GM23248 (cell line): ENCODE measurements at regions not wholly inside any gene's neighbourhood (a gene's known extent, or its start where the extent isn't known, plus 50 kb on each side); places are given as distances from the start of the nearest gene placed in this dataset.

Experiments
- DNase-seq: peaks from one replicate; pipeline ENCODE4 v3.0.0-alpha.2; 2015
- H2AFZ ChIP-seq: fragments of 200-600 bp; sonication (generic); 2 replicates; pipeline ENCODE4 v1.6.1; 2016; ENCODE audit warnings: antibody characterized with exemption
- H3F3A ChIP-seq: fragments of 200-600 bp; sonication (generic); 2 replicates; pipeline ENCODE4 v1.6.1; 2016; ENCODE audit warnings: mild to moderate bottlenecking, antibody characterized with exemption, mixed run types; ENCODE audit not compliant: insufficient read depth
- H3K27ac ChIP-seq: fragments of 200-600 bp; sonication (generic); 2 replicates; pipeline ENCODE4 v1.5.1; 2016; ENCODE audit warnings: mild to moderate bottlenecking
- H3K27me3 ChIP-seq: fragments of 200-600 bp; sonication (generic); replicated peaks from 2 replicates; pipeline ENCODE4 v1.6.1; 2016; ENCODE audit warnings: mild to moderate bottlenecking; ENCODE audit not compliant: insufficient read depth
- H3K36me3 ChIP-seq: fragments of 200-600 bp; sonication (generic); 2 replicates; pipeline ENCODE4 v1.6.1; 2016; ENCODE audit warnings: low read depth, mild to moderate bottlenecking
- H3K4me1 ChIP-seq: fragments of 200-600 bp; sonication (generic); 2 replicates; pipeline ENCODE4 v1.6.1; 2016; ENCODE audit warnings: mild to moderate bottlenecking; ENCODE audit not compliant: insufficient read depth
- H3K4me2 ChIP-seq: fragments of 200-600 bp; sonication (generic); one replicate; pipeline ENCODE4 v1.6.1; 2016; ENCODE audit warnings: mild to moderate bottlenecking; ENCODE audit not compliant: unreplicated experiment
- H3K4me3 ChIP-seq: fragments of 200-600 bp; sonication (generic); 2 replicates; pipeline ENCODE4 v1.5.1; 2016; ENCODE audit warnings: mild to moderate bottlenecking
- H3K79me2 ChIP-seq: fragments of 200-600 bp; sonication (generic); 2 replicates; pipeline ENCODE4 v1.6.1; 2016; ENCODE audit warnings: mild to moderate bottlenecking; ENCODE audit not compliant: insufficient read depth
- H3K9ac ChIP-seq: fragments of 200-600 bp; sonication (generic); 2 replicates; pipeline ENCODE4 v1.6.1; 2016; ENCODE audit warnings: mild to moderate bottlenecking
- H3K9me2 ChIP-seq: fragments of 200-600 bp; sonication (generic); 2 replicates; pipeline ENCODE4 v1.6.1; 2016; ENCODE audit warnings: mixed run types, mild to moderate bottlenecking, moderate library complexity; ENCODE audit not compliant: insufficient read depth
- H3K9me3 ChIP-seq: fragments of 200-600 bp; sonication (generic); one replicate; pipeline ENCODE4 v1.6.1; 2017; ENCODE audit warnings: low read depth
- H4K20me1 ChIP-seq: fragments of 200-600 bp; sonication (generic); 2 replicates; pipeline ENCODE4 v1.6.0; 2016; ENCODE audit not compliant: insufficient read depth
- EZH2 ChIP-seq: fragments of 200-600 bp; sonication (generic); IDR thresholded peaks from 2 replicates; pipeline ENCODE4 v1.6.1; 2018; ENCODE audit warnings: antibody characterized with exemption, mild to moderate bottlenecking; ENCODE audit not compliant: insufficient read depth, poor library complexity, severe bottlenecking
- EZH2phosphoT487 ChIP-seq: fragments of 200-600 bp; sonication (generic); IDR thresholded peaks from 2 replicates; pipeline ENCODE4 v1.6.1; 2018; ENCODE audit warnings: antibody characterized with exemption, moderate library complexity, mild to moderate bottlenecking, low read depth; ENCODE audit not compliant: insufficient read depth
- WGBS, 2 experiments: methylation state at CpG; one replicate each; pipeline ENCODE4 v1.1.6; 2015 to 2017; ENCODE audit warnings: low lambda C conversion rate in 2 of 2, low coverage in 1 of 2; ENCODE audit errors: missing lambda C conversion rate in 2 of 2; 5-methylcytosine and 5-hydroxymethylcytosine counted together
- in situ Hi-C: fragments of 300-500 bp; cut with MboI; formaldehyde crosslinking; loops from 2 replicates; pipeline ENCODE4 v1.15.0; 2020

- WGBS, 2 experiments = 36 to 48% methylated on average over 4 of the region's 4 CpGs
- H3K9ac ChIP-seq = no peak overlapping the region
- no peaks in the 10 kb centered on the region for H3K27me3 ChIP-seq
- in situ Hi-C loops = no loop called here
- no peaks in the 10 kb centered on the region for H3K4me1 ChIP-seq
- DNase-seq = no peak
- no peaks in the 10 kb centered on the region for H3K79me2 ChIP-seq
- H3K27ac ChIP-seq = no peak overlapping the region
- H4K20me1 ChIP-seq = no peaks in the 10 kb centered on the region
- TF ChIP-seq EZH2 (no peak), EZH2phosphoT487 (no peak)
- H3K4me3 ChIP-seq = no peak overlapping the region
- H3K9me3 ChIP-seq = no peaks in the 10 kb centered on the region
- no peaks in the 10 kb centered on the region for H3K9me2 ChIP-seq
- H3K4me2 ChIP-seq = no peak overlapping the region
- no peaks in the 10 kb centered on the region for H3K36me3 ChIP-seq
- H2AFZ ChIP-seq = no peak overlapping the region
- H3F3A ChIP-seq = no peaks in the 10 kb centered on the region
Measured at GRCh38 chr6:73893696-73894095, 197.7 kb downstream of the CD109 start.

DNA sequence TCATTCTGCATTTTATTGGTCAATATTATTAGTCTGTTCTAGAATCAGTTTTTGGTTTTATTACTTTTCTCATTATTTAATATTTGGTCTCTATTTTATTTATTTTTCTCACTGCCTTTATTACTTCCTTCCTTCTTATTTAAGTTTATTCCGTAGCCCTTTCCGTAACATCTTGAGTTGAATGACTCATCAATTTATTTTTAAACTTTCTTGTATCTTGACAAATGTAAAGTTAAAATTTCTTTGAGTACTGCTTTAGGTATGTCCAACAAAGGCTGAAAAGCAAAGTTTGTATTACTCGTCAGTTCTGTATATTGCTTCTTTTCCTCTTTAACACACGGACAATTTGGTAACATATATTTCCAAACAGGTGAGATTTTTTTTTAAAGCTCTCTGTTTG lies 192.0 kb downstream of the CD109 start:
- no peak overlapping the region for H3K4me3 ChIP-seq
- no peak overlapping the region for H3K4me2 ChIP-seq
- no peaks in the 10 kb centered on the region for H3K79me2 ChIP-seq
- H3K27ac ChIP-seq = no peak overlapping the region
- H3K36me3 ChIP-seq = no peaks in the 10 kb centered on the region
- in situ Hi-C loops = no loop called here
- 0 out of 2 replicates have a peak, but pooled peaks cover 6% of the 10 kb centered on the region for H3K4me1 ChIP-seq
- H3K9me3 ChIP-seq = no peaks in the 10 kb centered on the region
- H3F3A ChIP-seq = no peaks in the 10 kb centered on the region
- no peaks in the 10 kb centered on the region for H4K20me1 ChIP-seq
- WGBS, 2 experiments = 91 to 97% methylated on average over 4 of the region's 4 CpGs
- H2AFZ ChIP-seq = no peak overlapping the region
- no peaks in the 10 kb centered on the region for H3K9me2 ChIP-seq
- H3K9ac ChIP-seq = no peak overlapping the region
- no peak for DNase-seq
- no peaks in the 10 kb centered on the region for H3K27me3 ChIP-seq
- no peak for TF ChIP-seq EZH2
- no peak for TF ChIP-seq EZH2phosphoT487

GRCh38 chr6:73885393-73885792 lies 189.4 kb downstream of the CD109 start:
- H3K9ac ChIP-seq = no peak overlapping the region

DNA sequence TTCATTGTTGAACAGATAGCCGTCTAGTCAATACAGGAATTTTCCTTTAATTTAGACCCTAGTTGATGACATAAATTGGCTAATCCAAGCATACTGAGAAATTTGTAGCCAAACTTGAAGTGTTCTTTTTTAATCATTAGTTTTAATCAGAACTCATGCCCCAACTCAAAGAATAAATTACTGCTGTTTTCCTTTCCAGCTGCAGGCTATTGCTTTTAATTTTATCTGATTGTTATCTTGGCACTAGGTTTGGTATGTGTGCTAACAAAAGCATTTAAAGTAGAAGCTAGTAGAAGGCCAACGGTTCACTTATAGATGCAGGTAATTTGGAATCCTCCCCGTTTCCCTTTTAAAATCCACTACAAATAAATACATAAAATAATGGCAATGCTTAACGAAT lies 188.5 kb downstream of the CD109 start:
- 63 to 65% methylated on average over 4 of the region's 4 CpGs for WGBS, 2 experiments
- H2AFZ ChIP-seq = no peak overlapping the region

More at GRCh38 chr6:73885393-73885792, 189.4 kb downstream of the CD109 start:
- Histone ChIP-seq H3K4me3 (no peak overlapping the region), H3K4me2 (no peak overlapping the region), H3K27ac (no peak overlapping the region), H3F3A (no peaks in the 10 kb centered on the region), H3K4me1 (0 out of 2 replicates have a peak, but pooled peaks cover 6% of the 10 kb centered on the region), H2AFZ (no peak overlapping the region), H3K9me3 (no peaks in the 10 kb centered on the region), H3K36me3 (no peaks in the 10 kb centered on the region), H4K20me1 (no peaks in the 10 kb centered on the region), H3K79me2 (no peaks in the 10 kb centered on the region), H3K27me3 (no peaks in the 10 kb centered on the region), H3K9me2 (no peaks in the 10 kb centered on the region)
- in situ Hi-C loops = no loop called here
- no peak for TF ChIP-seq EZH2phosphoT487
- no peak for TF ChIP-seq EZH2
- 78 to 79% methylated on average over 7 of the region's 7 CpGs for WGBS, 2 experiments
- no peak for DNase-seq

More for the DNA sequence above, 188.5 kb downstream of the CD109 start:
- Histone ChIP-seq H3K4me1 (0 out of 2 replicates have a peak, but pooled peaks cover 6% of the 10 kb centered on the region), H3K9me2 (no peaks in the 10 kb centered on the region), H3K36me3 (no peaks in the 10 kb centered on the region), H3K4me3 (no peak overlapping the region), H3K9ac (no peak overlapping the region), H3K4me2 (no peak overlapping the region), H3K27ac (no peak overlapping the region), H3F3A (no peaks in the 10 kb centered on the region), H3K27me3 (no peaks in the 10 kb centered on the region), H3K9me3 (no peaks in the 10 kb centered on the region), H4K20me1 (no peaks in the 10 kb centered on the region), H3K79me2 (no peaks in the 10 kb centered on the region)
- TF ChIP-seq EZH2 = no peak
- no peak for TF ChIP-seq EZH2phosphoT487
- no peak for DNase-seq
- in situ Hi-C loops = no loop called here
